Adipocyte (in vitro differentiated cells): ENCODE measurements at regions not wholly inside any gene's neighbourhood (a gene's known extent, or its start where the extent isn't known, plus 50 kb on each side); places are given as distances from the start of the nearest gene placed in this dataset.
"Not testable (repeated sequence)": the region's sequence is repeated elsewhere in the genome, so short reads cannot be mapped to it uniquely, and the experiment has no call there.

ENCODE experiments used
- DNase-seq: peaks from one replicate; pipeline ENCODE4 v3.0.0-alpha.2; 2015; ENCODE audit warnings: low read depth
- H3K27me3 ChIP-seq: replicated peaks from 2 replicates; pipeline ENCODE4 v1.7.0; 2013; ENCODE audit warnings: mild to moderate bottlenecking, low read length, moderate library complexity; ENCODE audit not compliant: control insufficient read depth, insufficient read depth
- H3K36me3 ChIP-seq: 2 replicates; pipeline ENCODE4 v1.7.0; 2013; ENCODE audit warnings: low read length, mild to moderate bottlenecking, moderate library complexity; ENCODE audit not compliant: control insufficient read depth, insufficient read depth, severe bottlenecking
- H3K4me1 ChIP-seq: 2 replicates; pipeline ENCODE4 v1.7.0; 2013; ENCODE audit warnings: mild to moderate bottlenecking, low read length, moderate library complexity; ENCODE audit not compliant: control insufficient read depth, insufficient read depth
- H3K4me3 ChIP-seq: 2 replicates; pipeline ENCODE4 v1.7.0; 2013; ENCODE audit warnings: mild to moderate bottlenecking, low read length, moderate library complexity
- H3K9ac ChIP-seq: 2 replicates; pipeline ENCODE4 v1.7.0; 2013; ENCODE audit warnings: mild to moderate bottlenecking, low read length, moderate library complexity
- H3K9me3 ChIP-seq: 2 replicates; pipeline ENCODE4 v1.7.0; 2013; ENCODE audit warnings: mild to moderate bottlenecking, low read length, moderate library complexity; ENCODE audit not compliant: control insufficient read depth

GRCh38 chr6:134546962-134547645 lies 229.2 kb upstream of the SGK1 start:
- Histone ChIP-seq H3K4me1 (peaks cover 21% of the 10 kb centered on the region), H3K9ac (no peak overlapping the region), H3K27me3 (no peaks in the 10 kb centered on the region), H3K4me3 (no peak overlapping the region), H3K36me3 (no peaks in the 10 kb centered on the region), H3K9me3 (no peaks in the 10 kb centered on the region)
- DNase-seq, result no peak

- no peaks in the 10 kb centered on the region for H3K36me3 ChIP-seq
- no peak overlapping the region for H3K9ac ChIP-seq
- H3K4me1 ChIP-seq, result peaks cover 9% of the 10 kb centered on the region
- no peak overlapping the region for H3K4me3 ChIP-seq
- H3K9me3 ChIP-seq, result no peaks in the 10 kb centered on the region
- no peaks in the 10 kb centered on the region for H3K27me3 ChIP-seq
- no peak for DNase-seq
These were observed 226.8 kb upstream of the SGK1 start for GRCh38 chr6:134544737-134545136.

GRCh38 chr6:134543128-134543527 lies 225.2 kb upstream of the SGK1 start:
- DNase-seq, result no peak
- Histone ChIP-seq H3K9ac (no peak overlapping the region), H3K4me1 (peaks cover 9% of the 10 kb centered on the region)

GRCh38 chr6:134541001-134541400 lies 223.1 kb upstream of the SGK1 start:
- no peaks in the 10 kb centered on the region for H3K27me3 ChIP-seq
- DNase-seq, result no peak
- H3K4me1 ChIP-seq, result peaks cover 13% of the 10 kb centered on the region
- H3K36me3 ChIP-seq, result no peaks in the 10 kb centered on the region
- H3K9me3 ChIP-seq, result no peaks in the 10 kb centered on the region
- H3K4me3 ChIP-seq, result no peak overlapping the region
- no peak overlapping the region for H3K9ac ChIP-seq

More at GRCh38 chr6:134543128-134543527, 225.2 kb upstream of the SGK1 start:
- Histone ChIP-seq H3K4me3 (no peak overlapping the region), H3K36me3 (no peaks in the 10 kb centered on the region), H3K27me3 (no peaks in the 10 kb centered on the region), H3K9me3 (no peaks in the 10 kb centered on the region)

GRCh38 chr6:134539865-134540323 lies 222.0 kb upstream of the SGK1 start:
- H3K36me3 ChIP-seq, result no peaks in the 10 kb centered on the region
- no peak overlapping the region for H3K9ac ChIP-seq
- H3K9me3 ChIP-seq, result no peaks in the 10 kb centered on the region
- peaks cover 13% of the 10 kb centered on the region for H3K4me1 ChIP-seq
- no peak for DNase-seq
- H3K4me3 ChIP-seq, result no peak overlapping the region
- no peaks in the 10 kb centered on the region for H3K27me3 ChIP-seq

- not testable (repeated sequence) for H3K4me3 ChIP-seq, H3K9me3 ChIP-seq, H3K4me1 ChIP-seq, H3K27me3 ChIP-seq, H3K9ac ChIP-seq, H3K36me3 ChIP-seq, DNase-seq
These were observed 219.9 kb upstream of the SGK1 start for GRCh38 chr6:134537765-134538164.

- no peaks in the 10 kb centered on the region for H3K9me3 ChIP-seq
These were observed 219.2 kb upstream of the SGK1 start for GRCh38 chr6:134537146-134537555.

GRCh38 chr6:134535831-134536230 lies 217.9 kb upstream of the SGK1 start:
- peaks cover 4% of the 10 kb centered on the region for H3K4me1 ChIP-seq
- no peaks in the 10 kb centered on the region for H3K36me3 ChIP-seq
- DNase-seq, result no peak
- no peaks in the 10 kb centered on the region for H3K27me3 ChIP-seq
- no peak overlapping the region for H3K9ac ChIP-seq
- no peaks in the 10 kb centered on the region for H3K9me3 ChIP-seq
- H3K4me3 ChIP-seq, result no peak overlapping the region

More at GRCh38 chr6:134537146-134537555, 219.2 kb upstream of the SGK1 start:
- Histone ChIP-seq H3K27me3 (no peaks in the 10 kb centered on the region), H3K4me3 (no peak overlapping the region), H3K36me3 (no peaks in the 10 kb centered on the region), H3K4me1 (peaks cover 9% of the 10 kb centered on the region), H3K9ac (no peak overlapping the region)
- peak; percentile 68 for DNase-seq

GRCh38 chr6:134534708-134535149 lies 216.8 kb upstream of the SGK1 start:
- Histone ChIP-seq H3K4me1 (peaks cover 4% of the 10 kb centered on the region), H3K9me3 (no peaks in the 10 kb centered on the region), H3K9ac (no peak overlapping the region), H3K36me3 (no peaks in the 10 kb centered on the region), H3K4me3 (no peak overlapping the region), H3K27me3 (no peaks in the 10 kb centered on the region)
- DNase-seq, result peak; percentile 28

GRCh38 chr6:134533991-134534390 lies 216.1 kb upstream of the SGK1 start:
- Histone ChIP-seq H3K9ac (no peak overlapping the region), H3K27me3 (no peaks in the 10 kb centered on the region), H3K4me3 (no peak overlapping the region), H3K9me3 (no peaks in the 10 kb centered on the region), H3K4me1 (peaks cover 4% of the 10 kb centered on the region), H3K36me3 (no peaks in the 10 kb centered on the region)
- no peak for DNase-seq

GRCh38 chr6:134532694-134533624 lies 215.0 kb upstream of the SGK1 start:
- Histone ChIP-seq H3K4me1 (peaks cover 4% of the 10 kb centered on the region), H3K4me3 (no peak overlapping the region), H3K9ac (no peak overlapping the region), H3K36me3 (no peaks in the 10 kb centered on the region), H3K27me3 (no peaks in the 10 kb centered on the region), H3K9me3 (no peaks in the 10 kb centered on the region)
- DNase-seq, result no peak
